ENCODE measurements at regions not wholly inside any gene's neighbourhood (a gene's known extent, or its start where the extent isn't known, plus 50 kb on each side); places are given as distances from the start of the nearest gene placed in this dataset.
A peak's percentile ranks its signal among the peaks of the same experiment; 100 is the strongest.

DNA sequence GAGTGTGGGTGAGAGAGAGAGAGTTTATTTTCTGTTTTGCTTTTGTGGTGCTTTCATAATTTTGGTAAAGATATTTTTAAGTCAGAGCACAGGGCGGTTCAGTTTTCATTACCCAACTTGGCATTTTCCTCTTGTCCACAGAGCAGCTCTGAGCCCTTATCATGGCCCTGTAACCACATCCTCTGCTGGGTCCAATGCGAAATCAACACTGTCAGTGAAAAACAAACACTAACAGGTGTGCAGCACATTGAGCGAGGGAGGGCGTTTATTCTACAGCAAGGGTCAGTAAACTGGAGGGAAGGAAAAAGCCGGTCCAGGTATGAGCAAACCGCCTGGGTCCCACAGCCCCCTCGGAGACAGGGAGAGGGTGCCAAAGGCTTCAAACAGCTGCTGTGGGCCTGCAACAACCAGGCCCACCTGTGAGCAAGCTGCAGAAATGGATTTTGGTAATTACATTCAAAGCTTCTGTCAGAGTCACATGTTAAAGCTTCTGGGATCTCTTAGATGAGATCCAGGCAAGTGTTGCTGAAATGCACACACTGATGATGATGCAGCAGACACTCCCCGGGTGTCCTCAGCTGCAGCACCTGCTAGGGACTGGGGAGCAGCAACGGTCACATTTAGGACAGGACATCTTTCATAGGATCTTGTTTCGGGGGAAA lies 132.7 kb upstream of the DYRK2 start:
- no peak overlapping the region for H3K27ac ChIP-seq
- ChIA-PET POLR2A (ENCODE audit: low non-redundant PET) (no interaction called here), CTCF (interaction anchor here (0.6 kb wide), 1 partner anchor 224 kb away, joined by 3 read pairs; no protein-coding TSS in a partner anchor)
- DNase-seq (ENCODE audit: low spot score) = no peak
- TF ChIP-seq, protein P1, sequence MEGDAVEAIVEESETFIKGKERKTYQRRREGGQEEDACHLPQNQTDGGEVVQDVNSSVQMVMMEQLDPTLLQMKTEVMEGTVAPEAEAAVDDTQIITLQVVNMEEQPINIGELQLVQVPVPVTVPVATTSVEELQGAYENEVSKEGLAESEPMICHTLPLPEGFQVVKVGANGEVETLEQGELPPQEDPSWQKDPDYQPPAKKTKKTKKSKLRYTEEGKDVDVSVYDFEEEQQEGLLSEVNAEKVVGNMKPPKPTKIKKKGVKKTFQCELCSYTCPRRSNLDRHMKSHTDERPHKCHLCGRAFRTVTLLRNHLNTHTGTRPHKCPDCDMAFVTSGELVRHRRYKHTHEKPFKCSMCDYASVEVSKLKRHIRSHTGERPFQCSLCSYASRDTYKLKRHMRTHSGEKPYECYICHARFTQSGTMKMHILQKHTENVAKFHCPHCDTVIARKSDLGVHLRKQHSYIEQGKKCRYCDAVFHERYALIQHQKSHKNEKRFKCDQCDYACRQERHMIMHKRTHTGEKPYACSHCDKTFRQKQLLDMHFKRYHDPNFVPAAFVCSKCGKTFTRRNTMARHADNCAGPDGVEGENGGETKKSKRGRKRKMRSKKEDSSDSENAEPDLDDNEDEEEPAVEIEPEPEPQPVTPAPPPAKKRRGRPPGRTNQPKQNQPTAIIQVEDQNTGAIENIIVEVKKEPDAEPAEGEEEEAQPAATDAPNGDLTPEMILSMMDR (conservative IDR thresholded peaks at IDR 0.05; ENCODE audit: low read depth) = no peak

DNA sequence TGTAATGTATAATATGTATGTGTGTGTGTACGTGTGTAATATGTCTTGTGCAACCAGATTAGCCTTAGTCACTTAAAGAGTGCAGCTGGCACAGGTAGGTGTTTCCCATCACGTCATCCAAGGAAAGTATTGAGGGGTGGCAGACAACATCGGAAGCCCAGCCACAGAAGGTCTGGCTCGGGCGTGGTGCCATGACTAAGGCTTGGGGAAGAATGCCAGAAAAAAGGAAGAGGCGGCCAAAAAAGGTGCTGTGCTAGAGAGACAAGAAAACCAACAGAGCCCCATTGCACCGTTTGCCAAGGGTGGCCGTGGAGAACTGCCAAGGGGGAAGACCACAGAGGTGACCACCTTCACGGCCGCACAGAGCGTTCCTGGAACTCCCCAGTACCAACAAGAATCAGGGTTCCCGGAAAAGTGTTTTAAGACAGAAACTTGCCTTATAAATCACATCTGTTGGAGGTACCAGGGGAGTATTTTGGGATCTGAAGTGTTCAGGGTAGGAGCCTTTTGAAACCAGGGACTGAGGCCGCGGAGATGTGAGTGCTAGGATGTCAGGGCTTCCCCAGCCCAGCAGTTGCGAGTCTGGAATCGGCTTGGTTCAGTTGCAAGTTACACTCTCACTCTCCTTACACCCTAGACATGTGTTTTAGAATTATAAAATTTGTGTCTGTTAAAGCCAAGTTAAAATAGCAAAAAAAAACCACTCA lies 131.2 kb upstream of the DYRK2 start:
- POLR2A ChIA-PET (ENCODE audit: low non-redundant PET) = no interaction called here
- CTCF ChIA-PET = interaction anchor here (0.7 kb wide), 1 partner anchor 760 kb away, joined by 4 read pairs; no protein-coding TSS in a partner anchor
- TF ChIP-seq, protein P1 (conservative IDR thresholded peaks at IDR 0.05; ENCODE audit: low read depth) = no peak
- peak; percentile 90 for DNase-seq (ENCODE audit: low spot score)
- H3K27ac ChIP-seq = peak overlapping the region; percentile 83

DNA sequence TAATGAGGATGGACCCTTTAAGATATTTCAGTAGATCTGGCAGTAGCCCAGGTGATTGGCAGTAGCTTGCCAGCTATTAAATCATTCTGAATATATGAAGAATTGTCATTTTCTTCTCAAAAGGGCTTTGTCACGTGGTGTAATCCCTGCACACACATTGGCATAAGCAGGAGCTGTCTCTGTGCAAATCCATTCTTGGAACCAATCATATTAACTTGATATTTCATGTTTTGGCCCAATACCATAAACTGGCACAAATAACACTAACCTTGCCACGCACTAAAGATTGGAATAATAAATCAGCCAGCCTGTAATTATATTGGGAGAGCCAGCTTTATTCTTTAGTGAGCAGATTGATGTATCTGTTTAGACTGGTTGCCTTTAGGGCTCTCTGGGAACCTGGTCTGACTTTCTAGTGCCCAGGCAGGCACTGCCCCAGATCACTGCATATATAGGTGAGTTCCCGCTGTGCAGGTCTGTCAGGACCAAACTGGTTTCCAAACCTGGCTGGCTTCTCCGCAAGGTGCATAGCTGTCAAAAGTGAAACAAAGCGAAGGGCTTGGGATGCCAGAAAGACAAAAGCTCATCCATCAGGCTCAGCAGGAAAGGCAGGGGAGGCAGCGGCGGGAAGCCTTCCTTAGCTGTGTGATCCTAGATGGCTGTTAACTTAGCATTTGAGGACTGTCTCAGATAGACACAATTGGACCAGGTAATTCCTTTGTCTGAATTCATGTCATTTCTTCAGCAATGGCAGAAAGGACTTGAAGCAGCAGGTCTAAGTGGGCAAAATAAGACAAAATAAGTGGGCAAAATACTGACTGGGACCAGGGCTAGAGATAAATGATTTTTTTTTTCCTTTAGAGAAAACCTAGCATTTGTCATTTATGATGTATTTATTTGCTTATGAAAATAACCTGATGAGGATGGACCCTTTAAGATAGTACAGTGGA lies 128.8 kb upstream of the DYRK2 start:
- DNase-seq (ENCODE audit: low spot score) = no peak
- CTCF ChIA-PET = interaction anchor here (0.6 to 0.7 kb wide), 2 partner anchors 143 to 1268 kb away, joined by 3 read pairs; no protein-coding TSS in a partner anchor
- TF ChIP-seq, protein P1 (conservative IDR thresholded peaks at IDR 0.05; ENCODE audit: low read depth) = no peak
- POLR2A ChIA-PET (ENCODE audit: low non-redundant PET) = no interaction called here
- H3K27ac ChIP-seq = no peak overlapping the region

DNA sequence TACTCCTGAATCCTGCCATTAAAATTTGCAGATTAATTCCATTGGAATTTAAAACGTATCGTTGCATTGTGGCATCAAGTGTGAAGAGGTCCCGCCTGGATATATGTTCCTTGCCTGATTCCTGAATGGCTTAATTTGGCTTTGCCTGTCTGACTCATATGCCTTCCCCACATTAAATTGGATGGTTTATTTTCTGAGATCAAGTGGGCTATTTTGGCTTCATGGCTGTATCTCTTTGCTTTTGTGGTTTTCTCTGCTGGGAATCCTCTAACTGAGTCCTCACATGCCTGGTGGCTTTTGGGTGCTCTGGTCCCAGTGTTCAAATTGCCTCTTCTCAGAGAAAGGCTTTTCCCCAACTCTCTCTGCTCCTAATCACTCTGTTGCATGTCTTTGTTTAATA lies 127.9 kb upstream of the DYRK2 start:
- DNase-seq (ENCODE audit: low spot score) = no peak
- POLR2A ChIA-PET (ENCODE audit: low non-redundant PET) = no interaction called here
- no peak overlapping the region for H3K27ac ChIP-seq
- CTCF ChIA-PET = no interaction called here
- TF ChIP-seq, protein P1 (conservative IDR thresholded peaks at IDR 0.05; ENCODE audit: low read depth) = no peak

DNA sequence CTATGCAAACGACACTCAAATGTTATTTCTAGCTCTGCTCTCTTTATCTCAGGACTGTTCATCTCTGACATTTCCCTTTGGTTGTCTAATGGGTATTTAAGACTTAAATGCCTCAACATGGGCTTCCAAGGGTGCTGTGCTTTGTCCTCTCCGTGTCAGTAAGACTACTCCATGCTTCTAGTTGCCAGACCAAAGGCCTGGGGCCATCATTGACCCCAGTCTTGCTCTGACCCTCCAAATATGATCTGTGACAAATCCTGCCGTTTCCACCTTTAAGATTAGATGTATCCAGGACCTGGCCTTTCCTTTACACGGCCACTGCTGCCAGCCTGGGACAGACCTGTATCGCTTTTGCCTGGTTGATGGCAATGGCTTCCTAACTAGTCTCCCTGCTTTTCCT lies 126.3 kb upstream of the DYRK2 start:
- ChIA-PET CTCF (no interaction called here), POLR2A (ENCODE audit: low non-redundant PET) (no interaction called here)
- no peak overlapping the region for H3K27ac ChIP-seq
- no peak for DNase-seq (ENCODE audit: low spot score)
- TF ChIP-seq, protein P1 (conservative IDR thresholded peaks at IDR 0.05; ENCODE audit: low read depth) = no peak

DNA sequence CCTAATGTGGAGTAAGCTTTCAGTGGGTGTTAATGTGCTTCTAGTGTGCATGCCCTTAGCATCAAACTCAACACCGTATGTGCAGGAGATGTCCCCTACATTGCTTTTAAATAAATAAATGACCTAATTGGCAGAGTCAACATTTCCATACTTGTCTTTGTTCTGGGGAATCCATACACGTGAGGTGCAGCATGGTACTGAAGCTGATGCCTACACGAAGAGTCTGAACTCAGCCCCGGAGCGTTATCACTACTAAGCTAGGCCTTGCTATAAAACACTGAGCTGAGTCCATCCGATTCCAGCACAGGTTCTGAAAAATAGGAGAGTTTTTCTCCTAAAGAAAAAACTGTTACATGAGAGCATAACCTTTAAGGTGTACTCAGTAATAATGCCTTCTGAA lies 125.0 kb upstream of the DYRK2 start:
- POLR2A ChIA-PET (ENCODE audit: low non-redundant PET) = no interaction called here
- TF ChIP-seq, protein P1 (conservative IDR thresholded peaks at IDR 0.05; ENCODE audit: low read depth) = no peak
- H3K27ac ChIP-seq = no peak overlapping the region
- CTCF ChIA-PET = no interaction called here
- DNase-seq (ENCODE audit: low spot score) = no peak

Data from RWPE1 (cell line).